ENCODE measurements at regions not wholly inside any gene's neighbourhood (a gene's known extent, or its start where the extent isn't known, plus 50 kb on each side); places are given as distances from the start of the nearest gene placed in this dataset.

DNA sequence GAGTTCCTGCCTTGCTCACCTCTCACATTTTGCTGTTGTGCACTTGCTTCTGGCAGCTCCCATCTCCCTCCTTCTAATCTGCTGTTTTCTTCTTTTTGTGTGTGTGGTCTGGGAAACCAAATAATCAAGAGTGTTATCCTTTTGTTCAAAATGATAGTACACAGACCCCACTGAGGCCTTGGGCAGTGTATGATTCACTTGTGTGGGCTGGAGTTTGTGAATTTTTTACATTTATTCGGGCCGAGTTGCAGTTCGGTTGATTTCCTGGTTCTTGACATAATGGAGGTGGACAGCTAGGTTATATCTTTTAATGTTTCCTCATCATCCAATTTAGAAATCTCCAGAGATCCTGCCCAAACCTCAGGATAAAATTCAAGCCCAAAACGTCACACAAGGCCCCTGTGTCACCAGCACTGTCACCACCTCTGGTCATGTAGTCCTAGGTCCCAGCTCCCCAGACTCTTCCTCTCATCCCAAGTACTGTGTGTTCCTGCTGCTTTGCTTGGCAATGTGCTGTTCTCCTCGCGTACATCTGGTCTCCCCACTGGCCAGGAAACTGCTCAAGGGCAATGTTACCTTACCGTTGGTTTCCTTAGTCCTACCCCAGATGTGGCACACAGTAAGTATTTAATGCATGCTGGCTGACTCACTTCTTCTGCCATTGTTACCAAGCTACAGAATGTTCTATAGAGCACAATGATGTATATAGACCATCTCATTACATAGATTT lies 55.7 kb upstream of the PHACTR2 start:
- no peak for DNase-seq (ENCODE audit: low read depth)

DNA sequence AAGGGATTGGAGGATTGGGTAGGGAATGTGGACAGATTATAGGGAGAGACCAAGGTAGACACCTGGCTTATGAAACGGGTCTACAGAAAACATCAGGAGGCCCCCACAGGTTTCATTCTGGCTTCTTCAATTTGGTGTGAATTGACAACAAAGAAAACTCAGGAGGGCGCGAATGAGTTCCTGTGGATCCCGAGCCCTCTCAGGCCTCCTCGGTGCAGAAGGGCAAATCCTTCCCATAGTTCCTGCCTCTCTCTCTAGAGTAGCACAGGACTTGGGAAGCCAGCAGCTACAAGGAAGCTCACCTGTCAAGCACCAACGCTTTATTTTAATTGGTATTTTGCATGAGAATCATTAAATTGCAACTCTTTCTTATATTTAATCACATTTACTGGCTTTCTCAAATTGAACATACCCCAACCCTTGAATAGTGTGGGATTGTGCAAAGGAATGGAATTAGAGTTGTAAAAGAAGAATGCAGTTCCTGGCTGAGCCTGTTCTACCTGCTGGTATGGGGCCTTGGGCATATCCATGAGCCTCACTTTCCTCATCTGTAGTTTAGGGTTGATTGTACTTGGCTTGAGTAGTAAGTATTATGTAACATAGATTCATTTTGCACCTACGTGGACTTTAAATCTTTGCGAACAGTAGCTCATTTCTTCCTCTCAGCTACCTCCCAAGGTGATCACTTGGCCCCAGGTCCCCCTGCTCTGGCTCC lies 56.4 kb upstream of the PHACTR2 start:
- DNase-seq (ENCODE audit: low read depth): no peak

DNA sequence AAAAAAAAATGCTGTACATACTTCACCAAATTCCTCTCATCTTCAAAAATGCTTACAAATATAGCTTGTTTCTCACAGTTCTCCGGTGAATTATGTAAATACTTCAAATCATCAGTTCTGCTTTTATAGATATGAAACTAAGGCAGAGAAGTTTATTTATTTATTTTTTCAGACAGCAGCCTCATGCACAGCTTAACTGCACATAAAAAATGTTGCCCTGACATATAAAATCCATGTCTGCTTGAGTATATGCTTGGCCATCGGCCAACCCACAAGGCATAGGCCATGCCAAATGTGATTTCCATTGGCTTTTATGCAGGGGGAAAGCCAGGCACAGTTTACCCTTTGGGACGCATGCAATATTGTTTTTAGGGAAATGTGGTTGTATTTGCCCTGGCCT lies 57.3 kb upstream of the PHACTR2 start:
- no peak for DNase-seq (ENCODE audit: low read depth)

DNA sequence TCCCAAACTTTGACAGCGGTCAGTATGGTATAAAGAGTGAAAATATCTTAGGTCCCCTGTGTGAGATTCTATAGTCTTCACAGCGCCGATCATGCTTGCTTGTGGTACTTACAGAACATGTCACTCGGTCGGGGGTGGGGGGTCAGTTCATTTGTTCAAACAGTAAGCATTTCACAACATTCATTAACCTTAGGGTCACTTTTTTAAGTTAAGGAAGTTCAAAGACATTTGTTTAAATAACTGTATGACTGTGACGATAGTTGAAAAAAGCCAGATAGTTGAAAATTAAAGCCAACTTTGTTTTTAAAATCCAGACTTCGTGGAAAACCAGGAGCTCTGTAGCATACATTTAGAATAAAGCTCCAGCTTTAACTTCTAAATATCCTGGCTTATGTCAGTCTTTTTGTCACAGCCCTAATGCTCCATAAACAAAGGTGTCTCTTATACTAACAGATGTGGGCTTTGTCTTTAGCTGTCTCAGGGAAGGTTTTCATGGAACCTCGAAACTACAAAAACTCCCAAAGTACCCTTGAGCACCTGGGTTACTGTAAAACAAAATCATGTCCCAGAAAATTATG lies 57.9 kb upstream of the PHACTR2 start:
- DNase-seq (ENCODE audit: low read depth): no peak

DNA sequence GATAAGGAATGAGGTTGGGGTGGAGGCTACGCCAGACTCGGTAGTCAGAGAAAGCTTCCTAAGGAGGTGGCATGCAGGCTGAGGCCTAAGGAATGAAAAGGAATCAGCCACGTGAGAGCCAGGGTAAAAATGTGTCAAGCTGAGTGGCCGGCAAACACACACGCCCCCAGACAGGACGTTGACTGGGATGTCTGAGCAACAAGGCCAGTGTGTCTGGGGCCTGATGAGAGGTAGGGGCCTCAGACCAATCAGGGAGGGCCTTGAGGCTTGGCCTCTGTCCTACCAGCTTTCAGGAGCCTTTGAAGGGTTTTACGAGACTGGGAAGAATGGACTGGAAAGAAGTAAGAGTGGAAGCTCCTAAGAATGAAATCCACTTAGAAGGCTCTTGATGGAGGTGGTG lies 61.0 kb upstream of the PHACTR2 start:
- DNase-seq (ENCODE audit: low read depth): no peak

DNA sequence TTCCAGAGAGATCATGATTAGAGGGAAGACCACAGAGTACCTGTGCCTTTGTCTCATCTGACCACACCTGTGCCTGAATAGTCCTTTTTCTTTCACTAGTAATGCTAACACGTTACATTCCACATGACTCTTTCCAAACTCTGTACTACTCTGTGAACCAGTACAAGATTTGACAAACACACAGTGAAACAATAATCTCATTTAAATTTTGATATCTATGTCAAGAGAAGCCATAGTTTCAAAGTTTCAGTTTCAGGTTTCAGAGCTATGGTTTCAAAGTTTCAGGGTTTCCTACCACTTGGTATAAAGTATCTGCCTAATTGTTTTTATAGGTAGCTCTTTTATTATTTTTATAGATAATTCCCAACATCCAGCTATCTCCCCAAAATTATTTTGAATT lies 62.0 kb upstream of the PHACTR2 start:
- no peak for DNase-seq (ENCODE audit: low read depth)

DNA sequence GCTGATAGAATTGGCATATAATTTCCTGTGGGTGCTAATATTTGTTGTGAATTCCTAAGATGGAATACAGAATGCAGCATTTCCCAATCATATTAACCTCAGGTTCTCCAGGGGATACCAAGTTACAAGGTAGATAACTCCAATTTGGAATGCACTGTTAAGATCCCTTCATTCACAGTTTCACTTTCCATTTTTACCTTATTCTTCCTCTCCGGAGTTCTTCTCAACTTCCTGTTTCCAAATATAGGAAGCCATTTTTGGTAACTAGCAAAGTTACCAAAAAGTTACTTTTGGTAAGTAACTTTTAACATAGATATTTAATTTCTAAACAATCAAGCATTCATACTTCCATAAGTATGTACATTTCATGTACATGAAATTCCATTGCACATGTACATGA lies 63.5 kb upstream of the PHACTR2 start:
- no peak for DNase-seq (ENCODE audit: low read depth)

DNA sequence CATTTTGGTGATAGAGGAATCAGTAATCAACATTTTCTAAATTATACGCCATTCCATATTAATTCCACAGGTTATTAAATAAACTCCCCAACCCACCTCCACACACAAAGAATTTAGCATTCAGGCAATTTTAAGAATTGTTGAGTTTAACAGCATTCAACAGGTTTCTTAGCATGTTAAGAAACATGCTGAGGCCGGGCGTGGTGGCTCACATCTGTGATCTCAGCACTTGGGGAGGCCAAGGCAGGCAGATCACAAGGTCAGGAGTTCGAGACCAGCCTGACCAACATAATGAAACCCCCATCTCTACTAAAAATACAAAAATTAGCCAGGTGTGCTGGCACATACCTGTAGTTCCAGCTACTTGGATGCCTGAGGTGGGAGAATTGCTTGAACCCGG lies 64.0 kb upstream of the PHACTR2 start:
- no peak for DNase-seq (ENCODE audit: low read depth)

DNA sequence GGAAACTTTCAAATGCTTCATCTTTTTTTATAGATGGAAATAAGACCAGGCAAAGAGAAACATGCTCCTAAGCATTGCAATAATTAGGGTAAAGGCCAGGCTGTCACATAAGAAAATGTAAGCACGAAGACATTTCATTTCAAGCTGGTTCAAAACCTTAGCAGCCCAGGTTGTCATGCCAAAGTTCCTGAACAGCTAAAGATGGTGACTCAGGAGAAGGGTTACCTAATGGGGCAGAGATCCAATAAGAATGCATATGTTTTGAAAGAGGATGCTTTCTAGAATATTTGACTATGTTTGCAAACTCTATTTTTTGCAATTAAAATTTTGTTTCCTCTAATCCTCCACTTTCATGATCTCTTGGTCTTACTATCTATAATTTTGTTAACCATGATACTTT lies 65.6 kb upstream of the PHACTR2 start:
- no peak for DNase-seq (ENCODE audit: low read depth)

DNA sequence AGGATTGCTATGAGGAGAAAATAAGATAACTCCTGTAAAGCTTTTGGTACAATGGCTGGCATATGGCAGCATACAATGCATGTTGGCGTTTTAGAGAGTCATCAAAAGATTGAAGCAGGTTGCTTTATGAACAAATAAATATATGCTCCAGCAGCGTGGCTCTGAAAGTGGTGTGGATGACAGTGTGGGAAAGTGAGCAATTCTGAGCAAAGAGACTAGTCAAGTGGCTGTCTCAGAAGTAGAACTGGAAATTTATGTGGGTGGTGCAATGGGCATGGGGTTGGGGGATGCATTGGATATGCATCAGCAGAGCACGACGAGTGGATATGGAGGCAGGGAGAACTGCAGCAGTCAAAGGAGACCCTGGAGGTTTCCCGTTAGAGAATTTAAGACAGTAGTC lies 66.2 kb upstream of the PHACTR2 start:
- no peak for DNase-seq (ENCODE audit: low read depth)

DNA sequence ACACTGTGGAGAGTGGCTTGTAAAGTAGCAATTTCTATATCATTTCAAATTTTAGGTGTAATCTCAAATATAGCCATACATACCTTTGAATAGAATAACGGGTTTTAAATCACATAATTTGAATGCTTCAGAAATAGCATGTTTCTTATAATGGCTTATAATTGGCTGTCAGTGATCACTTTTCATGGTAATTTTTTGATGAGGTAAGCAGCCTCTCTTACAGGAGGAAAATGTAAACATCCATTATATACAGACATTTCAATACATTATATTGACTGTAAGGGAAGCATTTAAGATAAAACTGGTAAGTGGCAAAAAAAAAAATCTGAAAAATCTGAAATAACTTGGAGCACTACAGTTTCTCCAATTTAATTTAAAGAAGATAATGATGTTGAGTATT lies 67.8 kb upstream of the PHACTR2 start:
- no peak for DNase-seq (ENCODE audit: low read depth)

DNA sequence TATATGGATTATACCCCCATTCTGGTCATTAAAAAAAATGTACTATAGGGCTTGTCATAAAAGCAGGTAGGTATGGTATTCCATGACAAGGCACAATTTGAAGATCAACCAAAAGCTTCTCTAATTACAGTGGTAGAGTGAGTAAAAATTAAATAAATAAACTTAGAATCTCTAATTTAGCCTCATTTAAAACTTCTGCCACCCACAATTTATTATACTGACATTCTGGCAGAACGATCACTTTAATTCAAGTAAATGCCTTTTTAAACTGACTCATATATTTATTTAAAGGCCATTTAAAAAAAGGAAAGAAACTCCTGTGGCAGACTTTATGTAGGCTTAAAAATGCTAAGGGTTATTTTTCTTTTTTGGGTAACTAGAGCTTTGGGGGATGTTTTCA lies 68.3 kb upstream of the PHACTR2 start:
- no peak for DNase-seq (ENCODE audit: low read depth)

DNA sequence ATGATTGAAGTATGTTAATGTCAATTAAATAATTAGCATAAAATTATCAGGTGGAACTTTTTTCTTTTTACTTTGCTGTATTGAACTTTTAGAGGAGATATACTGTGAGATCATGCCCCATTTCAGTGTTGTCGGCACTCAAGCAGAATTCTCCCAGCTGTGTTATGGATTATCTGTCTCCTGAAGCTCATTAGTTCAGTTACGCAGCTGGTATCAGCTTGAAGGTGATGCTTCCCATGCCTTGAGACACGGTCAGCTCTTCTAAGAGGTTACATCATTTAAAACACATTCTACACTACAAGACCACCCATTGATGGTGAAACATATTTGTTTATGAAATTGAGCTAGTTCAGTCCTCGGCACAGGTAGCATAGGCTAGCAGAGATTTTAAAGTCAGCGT lies 68.9 kb upstream of the PHACTR2 start:
- no peak for DNase-seq (ENCODE audit: low read depth)

DNA sequence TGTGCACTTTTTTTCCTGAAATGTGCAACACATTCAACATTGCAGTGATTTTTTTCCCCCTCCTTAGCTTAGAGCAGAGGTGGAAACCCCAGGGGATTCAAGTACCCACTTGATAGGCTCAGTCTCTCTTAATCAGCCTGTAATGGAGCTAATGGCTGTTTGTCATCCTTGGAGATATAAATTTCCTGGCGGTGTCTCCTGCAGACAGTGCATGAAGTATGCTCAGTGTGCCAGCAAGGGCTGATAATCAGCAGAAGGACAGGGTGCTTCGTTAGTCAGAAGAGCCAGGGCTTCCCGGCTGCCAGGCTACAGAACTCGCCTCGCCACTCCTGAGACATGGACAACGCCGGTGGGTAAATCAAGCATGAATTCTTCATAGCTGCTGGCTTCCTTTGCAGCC lies 69.8 kb upstream of the PHACTR2 start:
- no peak for DNase-seq (ENCODE audit: low read depth)

DNA sequence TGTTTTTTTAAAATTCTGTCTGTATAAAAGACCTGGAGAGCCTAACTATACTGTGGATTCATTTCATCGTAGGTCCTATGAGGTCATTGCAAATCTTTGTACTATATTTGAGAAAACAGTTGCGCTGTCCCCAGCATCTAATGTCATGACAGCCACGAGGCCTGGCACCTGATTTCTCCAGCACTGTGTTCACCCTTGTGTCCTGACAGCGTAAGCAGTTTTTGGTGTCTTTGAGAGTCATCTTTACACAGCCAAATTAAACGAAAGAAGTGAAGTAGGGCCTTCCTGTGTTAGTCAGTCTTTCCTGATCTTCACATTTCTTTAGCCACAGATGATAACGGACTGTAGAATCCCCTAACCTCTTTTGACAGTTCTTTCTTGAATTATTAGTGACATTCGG lies 70.6 kb upstream of the PHACTR2 start:
- DNase-seq (ENCODE audit: low read depth): no peak

DNA sequence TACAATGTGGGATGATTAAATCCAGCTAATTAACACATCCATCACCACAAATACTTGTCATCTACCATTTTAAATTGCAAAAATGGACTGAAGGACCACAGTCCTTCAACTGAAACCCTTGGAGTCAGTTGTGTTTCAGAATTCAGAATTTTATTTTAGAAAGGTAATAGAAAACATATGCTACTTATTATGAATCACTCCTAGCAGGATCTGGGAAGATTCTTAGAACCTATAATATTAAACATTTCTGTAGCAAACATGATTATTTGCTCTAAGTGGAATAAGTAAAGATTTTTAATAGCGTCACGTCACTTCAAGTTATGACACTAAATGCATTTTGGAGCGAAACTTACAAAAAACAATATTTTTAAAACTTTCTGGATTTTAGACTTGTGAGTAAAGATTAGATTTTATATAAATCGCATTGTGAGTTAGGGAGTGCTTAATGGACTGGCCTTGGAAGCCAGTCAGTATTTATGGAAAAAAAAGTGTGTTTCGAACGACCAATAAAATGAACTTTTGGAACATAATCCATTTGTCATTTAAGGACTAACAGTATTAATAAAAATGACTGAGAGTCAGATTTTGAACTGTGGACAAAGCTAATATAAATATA lies 71.8 kb upstream of the PHACTR2 start:
- DNase-seq (ENCODE audit: low read depth): no peak

DNA sequence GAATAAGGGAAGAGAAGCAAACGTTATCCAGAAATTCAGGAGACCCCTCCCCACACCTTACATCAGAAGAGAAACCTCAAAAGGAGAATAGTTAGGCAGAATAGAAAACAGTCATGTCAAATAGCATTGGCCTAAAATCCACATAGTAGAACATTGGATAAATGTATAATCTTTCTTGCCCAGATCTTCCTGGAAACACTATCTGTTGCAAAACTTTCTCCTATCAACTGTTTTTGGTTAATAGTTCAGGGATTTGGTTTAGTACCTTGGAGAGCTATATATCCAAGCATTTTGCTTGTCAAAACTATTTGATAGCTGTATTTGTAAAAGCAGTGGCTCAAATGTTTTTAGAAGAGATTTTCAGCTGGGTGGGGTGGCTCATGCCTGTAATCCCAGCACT lies 74.3 kb upstream of the PHACTR2 start:
- DNase-seq (ENCODE audit: low read depth): no peak

DNA sequence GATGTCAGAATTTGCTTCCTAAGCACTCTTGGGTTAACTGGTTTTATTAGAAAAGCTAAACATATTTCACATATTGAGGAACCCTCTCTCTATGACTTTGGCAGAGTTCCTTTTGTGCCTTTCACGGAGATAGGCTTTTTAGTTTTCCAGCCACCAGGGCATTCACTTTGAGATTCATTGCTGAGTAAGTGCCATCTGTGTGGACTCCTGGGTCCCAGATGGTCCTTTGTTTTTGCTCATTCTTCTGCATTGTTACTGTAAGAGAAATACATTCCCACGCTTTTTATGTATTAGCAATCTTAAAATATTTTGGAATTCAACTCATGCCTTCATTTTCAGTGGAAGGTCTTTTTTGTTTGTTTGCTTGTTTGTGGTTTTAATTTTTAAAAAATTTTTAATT lies 76.3 kb upstream of the PHACTR2 start:
- DNase-seq (ENCODE audit: low read depth): no peak

DNA sequence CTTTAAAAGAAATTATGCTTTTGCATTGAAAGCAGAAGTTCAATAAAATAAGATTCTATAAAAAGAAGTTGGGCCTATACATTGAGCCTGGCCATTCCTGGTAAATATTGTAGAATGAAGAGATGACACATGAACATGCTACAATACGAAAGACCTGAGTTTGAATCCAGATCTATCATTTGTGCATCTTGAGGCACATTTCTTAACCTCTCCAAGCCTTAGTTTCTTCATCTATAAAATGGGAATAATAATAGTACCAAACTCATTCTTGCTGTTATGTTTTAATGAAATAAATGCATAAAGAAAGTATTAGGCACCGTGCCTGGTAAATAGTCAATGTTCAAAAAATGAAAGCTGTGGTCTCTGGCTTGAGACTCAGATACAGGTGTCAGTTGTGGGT lies 76.9 kb upstream of the PHACTR2 start:
- DNase-seq (ENCODE audit: low read depth): no peak

DNA sequence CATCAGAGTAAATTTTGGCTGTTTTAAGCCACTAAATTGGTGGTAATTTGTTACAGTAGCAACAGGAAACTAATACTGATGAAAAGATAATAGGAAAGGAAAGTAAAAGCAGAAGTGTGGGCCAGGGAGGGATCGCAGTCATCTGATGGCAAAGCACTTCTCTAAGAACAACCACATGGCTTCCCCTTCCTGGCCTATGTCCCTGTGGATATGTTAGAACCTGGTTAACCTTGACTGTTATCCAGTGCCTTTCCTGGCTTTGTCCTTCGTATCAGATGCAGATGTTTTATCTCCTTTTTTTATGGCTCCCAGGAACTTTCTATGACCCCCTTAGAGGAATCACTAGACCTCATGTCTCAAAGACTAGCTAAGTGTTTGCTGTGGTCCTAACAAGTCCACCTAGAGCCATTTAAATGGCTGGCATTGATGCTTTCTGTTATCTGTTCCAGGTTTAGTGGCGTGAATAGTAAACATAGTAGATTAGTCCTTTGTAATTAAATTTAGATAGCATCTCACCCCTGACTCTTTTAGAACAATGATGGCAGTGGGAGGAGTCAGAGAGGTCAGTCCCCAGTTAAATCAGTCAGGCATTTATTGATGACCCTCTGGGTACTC lies 79.2 kb upstream of the PHACTR2 start:
- no peak for DNase-seq (ENCODE audit: low read depth)

DNA sequence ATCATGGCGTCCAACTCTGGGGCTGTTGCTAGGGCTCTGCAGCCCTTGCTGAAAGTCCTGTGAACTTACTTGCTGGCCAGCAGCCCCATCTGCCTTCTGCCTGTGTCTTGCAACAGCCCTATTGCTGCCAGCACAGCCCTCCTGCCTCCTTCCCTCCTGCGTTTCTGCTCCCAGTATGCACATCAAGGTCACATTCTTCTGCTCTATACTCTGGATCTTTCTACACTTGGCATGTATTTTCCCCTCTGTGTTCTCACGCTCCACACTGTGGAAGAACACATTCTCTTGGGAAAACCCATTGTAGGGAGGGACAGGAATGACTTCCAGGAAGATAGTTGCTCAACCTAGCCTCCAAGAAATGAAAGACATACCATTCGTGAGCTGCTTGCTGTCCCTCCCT lies 80.9 kb upstream of the PHACTR2 start:
- DNase-seq (ENCODE audit: low read depth): no peak

DNA sequence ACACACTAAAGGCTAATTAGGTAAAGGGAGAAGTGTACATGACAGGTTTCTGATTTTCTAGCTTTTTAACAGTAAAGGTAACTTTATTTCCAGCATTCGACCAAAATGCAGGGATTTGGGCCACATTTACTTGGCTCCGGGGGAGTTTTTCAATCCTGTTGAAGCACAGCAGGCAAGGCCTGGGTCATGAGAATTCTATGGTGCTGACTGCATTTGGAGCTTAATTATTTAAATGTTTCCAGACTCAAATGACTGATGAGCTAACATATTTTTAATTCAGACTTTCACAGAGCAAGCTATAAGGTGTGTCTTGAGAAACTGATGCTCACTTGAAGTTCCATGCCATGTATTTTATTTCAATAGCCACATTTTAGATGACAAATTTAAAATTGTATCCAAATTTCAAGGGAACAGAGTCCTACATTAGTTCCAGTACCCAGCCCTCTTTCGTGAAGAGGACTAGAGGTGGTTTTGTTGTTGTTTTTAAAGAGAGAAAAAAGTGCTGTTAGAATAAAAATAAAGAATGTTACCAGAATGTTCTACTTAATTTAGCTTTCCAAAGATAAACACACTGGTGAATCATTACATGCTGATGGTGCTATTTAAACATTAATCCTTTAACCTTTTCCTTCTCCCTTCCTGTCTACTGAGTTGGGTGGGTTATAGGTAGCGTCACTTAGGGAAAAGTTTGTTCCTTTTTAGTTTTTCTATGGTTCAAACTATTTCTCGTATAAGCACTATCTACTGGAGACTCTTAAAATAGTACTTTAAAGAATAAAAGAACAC lies 82.3 kb upstream of the PHACTR2 start:
- no peak for DNase-seq (ENCODE audit: low read depth)

Data from stimulated activated CD8-positive, alpha-beta memory T cell treated with anti-CD3 and anti-CD28 coated beads, Interleukin-12 subunit alpha, Interleukin-12 subunit beta, amount 100 ng/mL, for 1 hour (primary cell).